DMS79 treated with DMSO at 0.1 percent for 48 hours (cell line): ENCODE measurements at regions not wholly inside any gene's neighbourhood (a gene's known extent, or its start where the extent isn't known, plus 50 kb on each side); places are given as distances from the start of the nearest gene placed in this dataset.

Experiments
- DNase-seq: peaks from one replicate; lab custom pipeline; 2025; lab: John Stamatoyannopoulos, UW

GRCh38 chr10:132115732-132116131, 50.0 kb downstream of the JAKMIP3 start:
- DNase-seq: no peak

GRCh38 chr10:132117146-132117545, 51.4 kb downstream of the JAKMIP3 start:
- no peak for DNase-seq

GRCh38 chr10:132117636-132118190, 52.0 kb downstream of the JAKMIP3 start:
- no peak for DNase-seq

GRCh38 chr10:132118366-132118765, 52.6 kb downstream of the JAKMIP3 start:
- DNase-seq: no peak

GRCh38 chr10:132120200-132120599, 54.5 kb downstream of the JAKMIP3 start:
- no peak for DNase-seq

GRCh38 chr10:132120734-132121510, 55.2 kb downstream of the JAKMIP3 start:
- no peak for DNase-seq

GRCh38 chr10:132121511-132121830, 55.7 kb downstream of the JAKMIP3 start:
- no peak for DNase-seq

GRCh38 chr10:132122097-132122861, 56.5 kb downstream of the JAKMIP3 start:
- no peak for DNase-seq

- DNase-seq: no peak
Observed at GRCh38 chr10:132122939-132123445, 57.2 kb downstream of the JAKMIP3 start.

- DNase-seq: no peak
Observed at GRCh38 chr10:132123606-132124005, 57.9 kb downstream of the JAKMIP3 start.

- no peak for DNase-seq
Observed at GRCh38 chr10:132124201-132124920, 58.6 kb downstream of the JAKMIP3 start.

- no peak for DNase-seq
Observed at GRCh38 chr10:132129431-132129830, 57.3 kb upstream of the DPYSL4 start.

GRCh38 chr10:132130286-132131265, 56.2 kb upstream of the DPYSL4 start:
- no peak for DNase-seq

- DNase-seq: no peak
Observed at GRCh38 chr10:132131581-132132420, 54.9 kb upstream of the DPYSL4 start.

GRCh38 chr10:132132421-132132841, 54.3 kb upstream of the DPYSL4 start:
- DNase-seq: no peak

GRCh38 chr10:132133005-132133404, 53.7 kb upstream of the DPYSL4 start:
- no peak for DNase-seq

GRCh38 chr10:132133449-132134240, 53.1 kb upstream of the DPYSL4 start:
- no peak for DNase-seq

- no peak for DNase-seq
Observed at GRCh38 chr10:132134241-132135052, 52.3 kb upstream of the DPYSL4 start.
